Large intestine (tissue), 3 donors: ENCODE measurements at regions not wholly inside any gene's neighbourhood (a gene's known extent, or its start where the extent isn't known, plus 50 kb on each side); places are given as distances from the start of the nearest gene placed in this dataset.

ENCODE experiments used
- DNase-seq, 2 donors: peaks; one replicate each; pipeline versions ENCODE4 v3.0.0 to v3.0.0-alpha.2; 2013
- H3K27ac ChIP-seq: one replicate; pipeline ENCODE4 v1.5.1; 2013; ENCODE audit warnings: low read length
- H3K27me3 ChIP-seq: 2 replicates; pipeline ENCODE4 v1.6.1; 2013; ENCODE audit warnings: low read length; ENCODE audit not compliant: control insufficient read depth, insufficient read depth
- H3K36me3 ChIP-seq: 2 replicates; pipeline ENCODE4 v1.6.1; 2013; ENCODE audit warnings: low read length; ENCODE audit not compliant: control insufficient read depth, insufficient read depth
- H3K4me1 ChIP-seq: one replicate; pipeline ENCODE4 v1.6.1; 2013; ENCODE audit warnings: low read length; ENCODE audit not compliant: control insufficient read depth, insufficient read depth
- H3K4me3 ChIP-seq: one replicate; pipeline ENCODE4 v1.5.1; 2013; ENCODE audit warnings: low read length
- H3K9me3 ChIP-seq: one replicate; pipeline ENCODE4 v1.6.1; 2013; ENCODE audit warnings: mild to moderate bottlenecking, low read depth, low read length, moderate library complexity; ENCODE audit not compliant: control insufficient read depth
- WGBS: methylation state at CpG from one replicate; pipeline ENCODE4 v1.1.5; 2013; ENCODE audit warnings: low lambda C conversion rate; ENCODE audit not compliant: insufficient coverage; 5-methylcytosine and 5-hydroxymethylcytosine counted together

DNA sequence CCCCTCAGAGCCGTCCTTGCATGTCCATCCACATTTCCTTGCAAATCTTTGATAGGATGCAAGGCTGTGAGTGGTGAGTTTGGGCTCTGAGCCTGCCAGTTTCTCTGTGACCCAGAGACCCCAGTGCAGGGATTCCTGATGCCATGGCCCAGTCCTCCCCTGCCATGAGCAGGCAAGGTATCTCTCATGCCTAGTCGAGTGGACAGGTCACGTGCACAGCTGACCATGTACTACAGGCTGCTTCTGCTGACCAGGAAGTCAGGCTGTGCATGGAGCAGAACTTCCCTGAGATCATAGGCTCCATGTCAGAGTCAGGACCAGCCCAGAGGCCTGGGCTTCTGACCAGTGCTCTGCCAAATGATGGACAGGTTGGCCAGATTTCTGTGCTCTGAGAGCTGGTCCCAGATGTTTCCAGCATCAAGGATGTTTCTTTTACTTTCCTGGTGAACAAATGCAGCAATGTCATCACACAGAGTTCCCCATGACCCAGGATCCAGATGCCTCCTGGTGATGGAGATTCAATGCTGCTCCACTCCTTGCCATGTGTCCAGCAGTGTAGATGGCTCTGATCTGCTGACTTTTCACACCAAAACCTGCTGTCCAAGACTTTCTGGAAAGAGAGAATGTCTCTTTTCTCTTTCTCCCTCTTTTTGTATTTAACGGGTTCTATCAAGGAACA, 321.6 kb upstream of the HS6ST1 start:
- H3K9me3 ChIP-seq: no peaks in the 10 kb centered on the region
- H3K4me3 ChIP-seq: no peak overlapping the region
- WGBS: no CpG with 5 or more reads among the region's 4 CpGs
- no peaks in the 10 kb centered on the region for H3K36me3 ChIP-seq
- no peaks in the 10 kb centered on the region for H3K4me1 ChIP-seq
- H3K27me3 ChIP-seq: no peaks in the 10 kb centered on the region
- no peak for DNase-seq
- no peak overlapping the region for H3K27ac ChIP-seq

DNA sequence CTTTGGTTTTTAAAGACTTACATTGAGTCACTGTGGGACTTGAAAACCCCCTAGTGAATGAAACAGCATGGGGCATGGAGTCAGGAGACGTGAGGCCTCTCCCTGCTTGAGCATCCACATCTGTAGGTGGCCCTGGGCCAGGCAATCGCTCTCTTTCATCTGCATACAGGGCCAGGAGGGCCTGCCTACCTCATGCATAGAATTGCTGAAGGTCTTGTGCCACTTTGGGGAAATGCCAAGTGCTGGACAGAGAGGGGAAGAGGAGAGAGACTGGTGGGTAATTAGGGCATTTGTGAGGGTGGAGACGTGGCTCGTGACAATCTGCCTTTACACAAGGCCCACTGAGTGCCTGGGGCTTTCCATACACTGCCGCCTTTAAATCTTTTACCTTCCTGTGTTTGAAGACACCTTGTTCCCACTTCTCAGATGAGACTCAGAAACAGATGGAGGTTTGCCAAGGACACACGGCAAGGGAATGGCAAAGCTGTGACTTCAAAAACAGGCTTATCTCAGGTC, 322.2 kb upstream of the HS6ST1 start:
- no peak for DNase-seq
- WGBS: no CpG with 5 or more reads among the region's 6 CpGs
- no peaks in the 10 kb centered on the region for H3K27me3 ChIP-seq
- no peaks in the 10 kb centered on the region for H3K9me3 ChIP-seq
- no peak overlapping the region for H3K27ac ChIP-seq
- no peaks in the 10 kb centered on the region for H3K4me1 ChIP-seq
- no peak overlapping the region for H3K4me3 ChIP-seq
- no peaks in the 10 kb centered on the region for H3K36me3 ChIP-seq

DNA sequence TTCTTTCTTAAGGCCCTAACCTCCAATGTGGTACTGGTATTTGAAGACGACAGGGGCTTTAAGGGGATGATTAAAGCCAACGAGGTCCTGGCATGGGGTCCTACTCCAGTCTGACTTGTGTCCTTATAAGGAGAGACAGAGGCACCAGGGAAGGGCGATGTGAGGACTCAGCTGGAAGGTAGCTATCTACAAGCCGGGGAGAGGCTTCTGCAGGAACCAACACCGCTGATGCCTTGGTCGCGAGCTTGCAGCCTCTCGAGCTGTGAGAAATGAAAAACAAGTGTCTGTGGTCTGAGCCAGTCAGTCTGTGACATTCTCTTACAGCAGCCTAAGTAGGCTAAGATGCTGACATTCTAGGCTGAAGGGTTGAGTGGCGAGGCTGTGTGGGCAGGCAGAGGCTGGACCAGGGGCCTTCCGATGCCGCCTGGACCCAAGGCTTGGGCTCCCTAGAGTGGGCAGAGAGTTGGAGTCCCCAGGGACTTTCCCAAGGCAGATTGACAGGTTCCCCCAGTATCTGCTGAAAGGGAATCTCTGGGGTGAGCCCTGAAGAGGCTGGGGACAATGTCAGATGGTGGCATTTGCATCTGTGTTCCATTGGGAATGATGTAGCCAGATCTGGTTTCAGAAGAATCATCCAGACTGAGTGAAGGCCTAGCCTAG, 322.9 kb upstream of the HS6ST1 start:
- Histone ChIP-seq H3K9me3 (no peaks in the 10 kb centered on the region), H3K4me3 (no peak overlapping the region), H3K27me3 (no peaks in the 10 kb centered on the region), H3K27ac (no peak overlapping the region), H3K36me3 (no peaks in the 10 kb centered on the region), H3K4me1 (no peaks in the 10 kb centered on the region)
- DNase-seq: no peak
- WGBS: no CpG with 5 or more reads among the region's 11 CpGs

DNA sequence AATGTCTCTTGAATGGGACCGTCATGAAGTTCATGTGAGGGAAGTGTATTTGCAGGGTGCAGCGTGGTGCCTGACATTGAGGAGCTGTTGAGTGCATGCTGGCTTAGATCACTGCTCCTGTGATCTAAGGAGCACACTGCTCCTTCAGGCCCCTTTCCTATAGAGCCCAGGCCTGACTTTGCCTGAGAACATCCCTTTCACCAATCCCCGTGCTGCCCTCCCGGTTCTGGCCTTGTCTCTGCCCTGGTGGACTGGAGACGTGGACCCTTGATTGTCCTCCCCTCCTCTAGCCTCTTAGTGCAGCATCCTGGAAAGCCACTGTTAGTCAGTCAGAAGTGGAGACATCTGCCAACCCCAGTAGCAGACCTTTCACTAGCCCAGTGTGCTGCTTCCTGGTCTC, 323.6 kb upstream of the HS6ST1 start:
- WGBS: no CpG with 5 or more reads among the region's 5 CpGs
- no peaks in the 10 kb centered on the region for H3K9me3 ChIP-seq
- H3K4me1 ChIP-seq: no peaks in the 10 kb centered on the region
- H3K27ac ChIP-seq: no peak overlapping the region
- DNase-seq: no peak
- no peaks in the 10 kb centered on the region for H3K27me3 ChIP-seq
- H3K4me3 ChIP-seq: no peak overlapping the region
- H3K36me3 ChIP-seq: no peaks in the 10 kb centered on the region

DNA sequence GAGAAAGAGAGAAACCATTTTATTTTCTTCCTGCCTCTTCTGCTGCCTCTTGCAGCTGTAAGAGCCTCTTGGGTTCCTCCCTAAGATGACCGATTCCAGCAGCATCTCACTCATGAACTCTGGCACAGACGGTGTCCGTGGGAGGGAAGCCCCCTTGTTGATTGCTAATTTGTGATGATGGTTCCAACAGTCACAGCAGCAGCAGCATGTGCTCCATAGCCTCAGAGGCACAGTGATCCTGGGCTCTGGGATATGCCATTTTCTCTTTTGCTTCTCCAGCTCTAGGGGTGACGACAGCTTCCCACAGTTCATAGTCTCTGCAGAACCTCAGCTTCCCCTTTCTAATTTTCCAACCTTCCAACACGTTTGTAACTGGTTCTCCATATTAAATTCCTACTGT, 324.2 kb upstream of the HS6ST1 start:
- Histone ChIP-seq H3K36me3 (no peaks in the 10 kb centered on the region), H3K4me3 (no peak overlapping the region), H3K4me1 (no peaks in the 10 kb centered on the region), H3K9me3 (no peaks in the 10 kb centered on the region), H3K27ac (no peak overlapping the region), H3K27me3 (no peaks in the 10 kb centered on the region)
- DNase-seq: no peak
- WGBS: no CpG with 5 or more reads among the region's 5 CpGs

DNA sequence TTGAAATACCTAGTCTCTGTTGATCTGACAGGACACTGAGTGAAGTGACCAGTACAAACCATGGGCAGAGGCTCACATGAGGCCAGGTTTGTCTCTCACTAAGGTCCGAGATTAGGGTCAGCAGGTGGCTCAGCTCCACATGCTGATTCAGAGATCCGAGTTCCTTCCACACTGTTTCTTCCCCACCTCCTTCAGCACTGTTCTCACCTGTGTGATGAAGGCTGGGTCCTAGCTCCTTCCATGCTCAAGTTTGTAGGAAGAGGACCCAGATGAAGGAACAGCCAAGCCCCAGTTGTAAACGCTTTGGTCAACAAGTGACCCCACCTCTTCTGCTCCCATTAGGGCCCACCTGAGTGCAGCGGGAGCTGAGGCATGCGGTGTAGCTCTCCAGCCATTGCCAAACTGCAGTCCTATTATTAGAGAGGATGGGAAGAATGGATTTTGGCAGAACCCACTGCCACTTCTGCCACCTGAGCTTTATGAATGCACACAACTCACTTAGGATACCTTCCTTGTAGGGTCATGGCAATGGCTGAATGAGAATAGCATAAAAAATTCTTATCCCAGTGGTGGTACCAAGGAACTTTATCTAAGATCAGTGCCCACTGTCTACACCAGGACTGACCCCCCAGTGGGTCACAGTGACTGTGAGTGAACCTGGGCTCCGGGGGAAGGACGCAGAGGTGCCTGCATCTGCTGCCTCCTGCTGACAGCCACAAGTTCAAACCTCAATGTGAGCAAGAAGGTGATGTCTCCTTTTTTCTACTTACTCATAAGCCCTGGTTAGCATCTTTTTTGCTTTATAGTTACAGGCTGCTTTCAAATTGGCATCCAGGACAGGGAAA, 324.8 kb upstream of the HS6ST1 start:
- Histone ChIP-seq H3K36me3 (no peaks in the 10 kb centered on the region), H3K27ac (no peak overlapping the region), H3K4me1 (no peaks in the 10 kb centered on the region), H3K9me3 (no peaks in the 10 kb centered on the region), H3K4me3 (no peak overlapping the region), H3K27me3 (no peaks in the 10 kb centered on the region)
- no CpG with 5 or more reads among the region's 7 CpGs for WGBS
- no peak for DNase-seq

DNA sequence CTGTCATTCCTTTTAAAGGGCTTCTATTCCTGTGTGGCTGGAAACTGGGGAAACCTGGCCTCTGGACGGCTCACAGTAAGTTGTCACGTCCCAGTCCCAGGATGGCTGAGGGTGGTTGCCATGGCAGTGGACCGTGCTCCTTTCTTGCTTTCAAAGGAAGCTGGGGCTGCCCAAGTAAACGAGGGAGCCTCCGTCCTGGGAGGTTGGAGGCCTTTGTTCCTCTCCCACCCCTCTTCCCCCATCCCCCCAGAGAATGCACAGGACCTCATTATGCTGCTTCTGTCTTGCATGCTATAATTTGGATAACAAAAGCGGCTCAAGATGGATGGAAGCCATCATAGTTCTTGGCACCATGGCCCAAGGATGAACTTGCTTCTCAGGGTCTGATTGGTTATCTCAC, 325.5 kb upstream of the HS6ST1 start:
- DNase-seq: no peak
- WGBS: no CpG with 5 or more reads among the region's 6 CpGs

DNA sequence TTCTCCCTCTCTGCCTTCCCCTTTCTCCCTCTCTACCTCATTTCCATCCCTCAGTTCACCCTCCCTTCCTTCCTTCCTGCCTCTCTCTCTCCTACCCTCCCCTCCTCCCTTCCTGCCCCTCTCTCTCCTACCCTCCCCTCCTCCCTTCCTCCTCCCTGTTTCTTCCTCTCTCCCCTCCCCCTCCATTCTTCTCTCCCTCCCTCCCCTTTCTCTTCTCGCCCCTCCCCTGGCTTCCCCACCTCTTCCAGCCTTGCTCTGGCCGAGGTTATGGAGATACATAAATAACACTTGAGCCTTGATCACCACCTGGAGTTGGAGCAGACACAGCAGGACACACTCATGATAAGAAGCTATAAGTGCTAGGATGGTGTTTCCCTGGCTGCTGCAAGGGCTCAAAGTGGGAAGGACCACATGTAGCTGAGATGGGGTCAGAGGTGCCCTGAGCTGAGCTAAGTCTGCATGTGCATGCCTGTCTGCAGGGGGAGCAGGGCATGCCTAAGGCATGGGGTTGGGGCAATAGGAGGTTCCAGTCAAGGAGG, 326.1 kb upstream of the HS6ST1 start:
- Histone ChIP-seq H3K27me3 (no peaks in the 10 kb centered on the region), H3K9me3 (no peaks in the 10 kb centered on the region), H3K36me3 (no peaks in the 10 kb centered on the region), H3K27ac (no peak overlapping the region), H3K4me3 (no peak overlapping the region), H3K4me1 (no peaks in the 10 kb centered on the region)
- WGBS: no CpG with 5 or more reads among the region's 2 CpGs
- no peak for DNase-seq

More for the DNA sequence above, 325.5 kb upstream of the HS6ST1 start:
- Histone ChIP-seq H3K4me1 (no peaks in the 10 kb centered on the region), H3K27ac (no peak overlapping the region), H3K9me3 (no peaks in the 10 kb centered on the region), H3K27me3 (no peaks in the 10 kb centered on the region), H3K36me3 (no peaks in the 10 kb centered on the region), H3K4me3 (no peak overlapping the region)

DNA sequence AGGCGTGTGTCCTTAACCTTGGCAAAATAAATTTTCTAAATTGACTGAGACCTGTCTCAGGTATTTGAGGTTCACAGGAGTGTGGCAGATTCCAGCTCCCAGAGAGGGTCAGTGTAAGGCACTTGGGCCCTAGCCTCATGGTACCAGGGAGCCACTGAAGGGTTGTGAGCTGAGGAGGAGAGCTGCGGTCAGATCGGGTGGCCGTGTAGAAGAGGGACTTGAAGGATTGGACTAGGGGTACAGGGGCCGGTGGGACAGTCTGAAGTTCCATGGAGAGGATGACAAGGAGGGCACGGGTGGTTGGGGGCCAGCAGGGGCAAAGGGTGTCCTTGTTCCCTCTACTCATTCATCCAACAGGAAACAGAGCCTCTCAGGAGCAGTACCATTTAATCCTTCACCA, 327.0 kb upstream of the HS6ST1 start:
- WGBS: no CpG with 5 or more reads among the region's 6 CpGs
- Histone ChIP-seq H3K36me3 (no peaks in the 10 kb centered on the region), H3K27me3 (no peaks in the 10 kb centered on the region), H3K9me3 (no peaks in the 10 kb centered on the region), H3K4me1 (no peaks in the 10 kb centered on the region), H3K4me3 (no peak overlapping the region), H3K27ac (no peak overlapping the region)
- no peak for DNase-seq

DNA sequence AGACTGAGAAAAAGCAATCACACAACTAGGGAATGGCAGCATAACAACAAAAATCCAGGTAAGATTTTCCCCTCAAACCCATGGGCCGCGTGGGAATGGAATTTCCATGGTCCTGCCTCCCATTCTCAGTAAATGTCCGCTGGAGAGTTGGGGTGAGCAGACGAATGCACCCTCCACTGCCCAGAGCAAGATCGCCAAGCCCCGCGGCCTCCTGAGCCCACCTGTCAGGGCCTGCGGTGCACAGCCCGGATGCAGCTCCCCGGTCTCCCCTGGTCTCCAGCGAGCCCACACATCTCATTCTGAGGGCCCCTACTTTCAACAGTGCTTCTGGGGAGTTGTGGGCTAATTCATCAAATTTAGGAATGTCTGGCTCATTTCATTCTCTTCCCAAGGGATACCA, 327.4 kb upstream of the HS6ST1 start:
- H3K27ac ChIP-seq: no peak overlapping the region
- WGBS: no CpG with 5 or more reads among the region's 11 CpGs

More for the DNA sequence above, 327.4 kb upstream of the HS6ST1 start:
- Histone ChIP-seq H3K4me3 (no peak overlapping the region), H3K4me1 (no peaks in the 10 kb centered on the region), H3K9me3 (no peaks in the 10 kb centered on the region), H3K27me3 (no peaks in the 10 kb centered on the region), H3K36me3 (no peaks in the 10 kb centered on the region)
- DNase-seq: no peak
